SU-DHL-6 (cell line): ENCODE measurements at regions not wholly inside any gene's neighbourhood (a gene's known extent, or its start where the extent isn't known, plus 50 kb on each side); places are given as distances from the start of the nearest gene placed in this dataset.
"Not testable (repeated sequence)": the region's sequence is repeated elsewhere in the genome, so short reads cannot be mapped to it uniquely, and the experiment has no call there.

ENCODE experiments used
- H2AFZ ChIP-seq: fragments of 200-600 bp; sonication (generic); 2 replicates; pipeline ENCODE4 v1.6.1; 2014; ENCODE audit warnings: low read depth, mild to moderate bottlenecking, moderate library complexity, mixed read lengths, antibody characterized with exemption, low read length; ENCODE audit not compliant: severe bottlenecking
- H3F3A ChIP-seq: fragments of 200-600 bp; shearing (Covaris generic); 2 replicates; pipeline ENCODE4 v1.6.0; 2016; ENCODE audit warnings: antibody characterized with exemption, mild to moderate bottlenecking; ENCODE audit not compliant: insufficient read depth
- H3K27ac ChIP-seq: fragments of 200-600 bp; sonication (generic); 2 replicates; pipeline ENCODE4 v1.5.1; 2016; ENCODE audit warnings: low read depth, mild to moderate bottlenecking, low read length, moderate library complexity, mixed read lengths
- H3K27me3 ChIP-seq: fragments of 200-600 bp; sonication (generic), shearing (Covaris generic); 2 replicates; pipeline ENCODE4 v1.6.0; 2014; ENCODE audit warnings: mild to moderate bottlenecking, low read length
- H3K36me3 ChIP-seq: fragments of 200-600 bp; sonication (generic); 2 replicates; pipeline ENCODE4 v1.6.1; 2014; ENCODE audit warnings: mild to moderate bottlenecking, low read length, mixed read lengths
- H3K4me2 ChIP-seq: fragments of 300-600, 200-600 bp; shearing (Covaris generic), sonication (generic); 2 replicates; pipeline ENCODE4 v1.6.0; 2014; ENCODE audit warnings: low read length, low read depth, mild to moderate bottlenecking; ENCODE audit not compliant: poor library complexity, severe bottlenecking
- H3K4me3 ChIP-seq: fragments of 200-600 bp; sonication (generic); 2 replicates; pipeline ENCODE4 v1.5.1; 2014; ENCODE audit warnings: antibody characterized with exemption, low read length, mild to moderate bottlenecking, mixed read lengths; ENCODE audit not compliant: insufficient read depth, poor library complexity, severe bottlenecking
- H3K79me2 ChIP-seq: fragments of 200-600 bp; sonication (generic); 2 replicates; pipeline ENCODE4 v1.6.1; 2014; ENCODE audit warnings: mild to moderate bottlenecking, low read length, moderate library complexity; ENCODE audit not compliant: insufficient read depth
- H3K9ac ChIP-seq: fragments of 200-600 bp; sonication (generic); 2 replicates; pipeline ENCODE4 v1.7.0; 2014; ENCODE audit warnings: mild to moderate bottlenecking, low read length
- H3K9me2 ChIP-seq: fragments of 200-600 bp; sonication (generic); replicated peaks from 2 replicates; pipeline ENCODE4 v1.6.1; 2014; ENCODE audit warnings: low read length; ENCODE audit not compliant: insufficient read depth
- H3K9me3 ChIP-seq: fragments of 200-600 bp; sonication (generic); 2 replicates; pipeline ENCODE4 v1.6.1; 2014; ENCODE audit warnings: low read length, mixed read lengths; ENCODE audit not compliant: insufficient read depth
- H4K20me1 ChIP-seq: fragments of 200-600 bp; sonication (generic); 2 replicates; pipeline ENCODE4 v1.6.1; 2014; ENCODE audit warnings: low read depth, mild to moderate bottlenecking, antibody characterized with exemption, low read length, moderate library complexity, mixed read lengths
- EZH2phosphoT487 ChIP-seq: fragments of 200-600 bp; sonication (generic), shearing (Covaris generic); conservative IDR thresholded peaks from 2 replicates; pipeline ENCODE4 v1.6.1; 2018; ENCODE audit warnings: mild to moderate bottlenecking, antibody characterized with exemption, low read length, moderate library complexity, mixed read lengths
- TF ChIP-seq, protein P1 (sequence below): fragments of 200-600 bp; sonication (generic); IDR thresholded peaks from one replicate; pipeline ENCODE4 v1.5.1; 2017; ENCODE audit warnings: antibody characterized with exemption, mild to moderate bottlenecking, low read length, moderate library complexity; ENCODE audit not compliant: insufficient read depth, poor library complexity, severe bottlenecking

DNA sequence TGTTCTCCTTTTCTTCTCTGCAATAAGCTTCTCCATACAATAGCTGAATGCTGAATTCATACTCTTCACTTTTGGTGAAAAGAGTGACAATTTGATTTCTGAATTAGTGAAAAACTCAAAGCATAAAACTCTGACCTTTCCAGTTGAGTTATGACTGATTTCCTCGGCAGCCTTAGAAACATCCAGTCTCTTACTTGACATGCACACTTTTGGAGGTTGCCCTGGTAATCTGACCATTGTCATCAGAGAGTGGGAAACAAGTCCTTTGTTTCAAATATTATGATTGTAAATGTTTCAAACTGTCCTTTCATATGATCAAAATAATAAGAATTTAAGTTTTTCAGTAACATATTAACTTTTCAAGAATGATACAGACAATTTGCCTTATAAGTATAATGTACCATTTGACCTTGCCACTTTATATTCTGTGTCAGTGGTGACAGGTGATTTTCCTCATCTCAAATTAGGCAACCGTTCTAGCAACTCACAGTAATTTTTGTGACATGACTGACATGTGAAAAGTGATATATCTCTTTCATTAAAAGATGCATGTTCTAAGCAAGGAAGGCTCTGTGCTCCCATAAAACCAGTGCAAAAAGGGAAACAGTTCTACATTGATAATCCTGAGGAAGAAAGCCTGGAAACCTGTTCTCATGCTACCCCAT, 507.6 kb upstream of the ROBO2 start:
- no peak overlapping the region for H3K27ac ChIP-seq

GRCh38 chr3:76533710-76534109, 506.2 kb upstream of the ROBO2 start:
- H4K20me1 ChIP-seq, H3K79me2 ChIP-seq, H3K36me3 ChIP-seq, H3K4me2 ChIP-seq, H2AFZ ChIP-seq, H3F3A ChIP-seq, H3K27me3 ChIP-seq, H3K9ac ChIP-seq, H3K9me2 ChIP-seq, H3K27ac ChIP-seq, H3K4me3 ChIP-seq, H3K9me3 ChIP-seq: not testable (repeated sequence)

More for the DNA sequence above, 507.6 kb upstream of the ROBO2 start:
- no peak overlapping the region for H3K4me3 ChIP-seq
- H3F3A ChIP-seq = no peaks in the 10 kb centered on the region
- no peak overlapping the region for H3K9ac ChIP-seq
- no peaks in the 10 kb centered on the region for H3K9me2 ChIP-seq
- no peak overlapping the region for H2AFZ ChIP-seq
- TF ChIP-seq, protein P1, sequence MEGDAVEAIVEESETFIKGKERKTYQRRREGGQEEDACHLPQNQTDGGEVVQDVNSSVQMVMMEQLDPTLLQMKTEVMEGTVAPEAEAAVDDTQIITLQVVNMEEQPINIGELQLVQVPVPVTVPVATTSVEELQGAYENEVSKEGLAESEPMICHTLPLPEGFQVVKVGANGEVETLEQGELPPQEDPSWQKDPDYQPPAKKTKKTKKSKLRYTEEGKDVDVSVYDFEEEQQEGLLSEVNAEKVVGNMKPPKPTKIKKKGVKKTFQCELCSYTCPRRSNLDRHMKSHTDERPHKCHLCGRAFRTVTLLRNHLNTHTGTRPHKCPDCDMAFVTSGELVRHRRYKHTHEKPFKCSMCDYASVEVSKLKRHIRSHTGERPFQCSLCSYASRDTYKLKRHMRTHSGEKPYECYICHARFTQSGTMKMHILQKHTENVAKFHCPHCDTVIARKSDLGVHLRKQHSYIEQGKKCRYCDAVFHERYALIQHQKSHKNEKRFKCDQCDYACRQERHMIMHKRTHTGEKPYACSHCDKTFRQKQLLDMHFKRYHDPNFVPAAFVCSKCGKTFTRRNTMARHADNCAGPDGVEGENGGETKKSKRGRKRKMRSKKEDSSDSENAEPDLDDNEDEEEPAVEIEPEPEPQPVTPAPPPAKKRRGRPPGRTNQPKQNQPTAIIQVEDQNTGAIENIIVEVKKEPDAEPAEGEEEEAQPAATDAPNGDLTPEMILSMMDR = no peak
- no peak for TF ChIP-seq EZH2phosphoT487
- H3K27me3 ChIP-seq = no peaks in the 10 kb centered on the region
- H3K9me3 ChIP-seq = no peaks in the 10 kb centered on the region
- H4K20me1 ChIP-seq = no peaks in the 10 kb centered on the region
- no peak overlapping the region for H3K4me2 ChIP-seq
- H3K36me3 ChIP-seq = no peaks in the 10 kb centered on the region
- no peaks in the 10 kb centered on the region for H3K79me2 ChIP-seq

GRCh38 chr3:76537857-76538256, 502.0 kb upstream of the ROBO2 start:
- H4K20me1 ChIP-seq, H2AFZ ChIP-seq, H3K4me3 ChIP-seq, H3K9ac ChIP-seq, H3K27ac ChIP-seq, H3F3A ChIP-seq, H3K36me3 ChIP-seq, H3K27me3 ChIP-seq, H3K4me2 ChIP-seq, H3K9me3 ChIP-seq, H3K9me2 ChIP-seq, H3K79me2 ChIP-seq: not testable (repeated sequence)

DNA sequence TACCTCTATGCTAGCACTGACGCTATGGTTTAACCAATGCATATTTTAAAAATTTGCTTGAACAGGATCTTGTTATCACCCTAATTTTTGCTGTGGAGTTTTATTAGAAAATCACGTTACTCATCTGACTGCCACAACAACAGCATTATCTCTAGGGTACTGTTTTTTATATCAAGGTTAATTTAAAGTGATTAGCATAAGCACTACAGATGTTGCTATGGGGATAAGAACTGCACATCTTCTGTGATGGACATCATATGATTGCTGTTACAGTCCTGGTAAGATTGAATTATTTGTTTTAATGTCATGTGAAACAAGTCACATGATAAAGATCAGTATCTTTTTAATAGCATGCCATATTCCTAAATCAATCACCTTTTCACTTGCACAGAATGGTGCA, 492.2 kb upstream of the ROBO2 start:
- Histone ChIP-seq H2AFZ (no peak overlapping the region), H3K9me2 (no peaks in the 10 kb centered on the region), H3K27me3 (no peaks in the 10 kb centered on the region), H3K9me3 (no peaks in the 10 kb centered on the region), H3K79me2 (no peaks in the 10 kb centered on the region), H3K36me3 (no peaks in the 10 kb centered on the region), H3K4me3 (no peak overlapping the region), H3K9ac (no peak overlapping the region), H3K4me2 (no peak overlapping the region), H3F3A (no peaks in the 10 kb centered on the region), H4K20me1 (no peaks in the 10 kb centered on the region), H3K27ac (no peak overlapping the region)
- TF ChIP-seq, protein P1 = no peak
- no peak for TF ChIP-seq EZH2phosphoT487
